MCF 10A (cell line): ENCODE measurements at regions not wholly inside any gene's neighbourhood (a gene's known extent, or its start where the extent isn't known, plus 50 kb on each side); places are given as distances from the start of the nearest gene placed in this dataset.
A peak's percentile ranks its signal among the peaks of the same experiment; 100 is the strongest.

Source experiments
- BruUV-seq: library from RNA; stranded (reverse); fragments of 400-500 nt; replicated peaks from 2 replicates; lab custom pipeline; 2021; lab: Mats Ljungman, UMichigan
- CTCF ChIA-PET: fragments of 300-600 bp; sonication (Branson Sonifier 250); formaldehyde crosslinking; extraction: SDS; loops from one replicate; lab custom pipeline; 2021; ENCODE audit warnings: antibody characterized with exemption, inconsistent platforms; lab: Yijun Ruan, JAX
- POLR2A ChIA-PET: fragments of 300-600, 350-650 bp; sonication (Branson Sonifier 250); formaldehyde crosslinking; extraction: SDS; loops from one replicate; lab custom pipeline; 2020; ENCODE audit warnings: antibody characterized with exemption, inconsistent platforms; lab: Yijun Ruan, JAX
- DNase-seq: peaks from one replicate; pipeline ENCODE4 v3.0.0-alpha.2; 2018; ENCODE audit not compliant: unreplicated experiment
- H3K27ac Mint-ChIP-seq: one replicate; pipeline ENCODE4 v1.8.0; 2022; ENCODE audit warnings: mild to moderate bottlenecking, low read depth, mixed read lengths; ENCODE audit not compliant: unreplicated experiment
- H3K27me3 Mint-ChIP-seq: one replicate; pipeline ENCODE4 v1.8.0; 2022; ENCODE audit warnings: mixed read lengths; ENCODE audit not compliant: insufficient read depth, unreplicated experiment
- H3K36me3 Mint-ChIP-seq: one replicate; pipeline ENCODE4 v1.8.0; 2022; ENCODE audit warnings: mild to moderate bottlenecking, moderate library complexity, mixed read lengths; ENCODE audit not compliant: insufficient read depth, unreplicated experiment
- H3K4me1 Mint-ChIP-seq: one replicate; pipeline ENCODE4 v1.8.0; 2022; ENCODE audit warnings: mixed read lengths; ENCODE audit not compliant: insufficient read depth, unreplicated experiment
- H3K4me3 Mint-ChIP-seq: one replicate; pipeline ENCODE4 v1.8.0; 2022; ENCODE audit warnings: mild to moderate bottlenecking, moderate library complexity, mixed read lengths; ENCODE audit not compliant: unreplicated experiment
- H3K9me3 Mint-ChIP-seq: one replicate; pipeline ENCODE4 v1.8.0; 2022; ENCODE audit warnings: mixed read lengths; ENCODE audit not compliant: unreplicated experiment
- intact Hi-C: fragments of 100-400 bp; cut with micrococcal nuclease; formaldehyde crosslinking; loops from 2 replicates; pipeline ENCODE4 v1.14.1; 2022
- TF ChIP-seq, protein P1 (sequence below): fragments of 200-600 bp; IDR thresholded peaks from one replicate; pipeline ENCODE4 v1.8.0; 2022; ENCODE audit warnings: antibody characterized with exemption, mild to moderate bottlenecking; ENCODE audit not compliant: unreplicated experiment

- no peaks in the 10 kb centered on the region for H3K4me1 Mint-ChIP-seq
- TF ChIP-seq, protein P1, sequence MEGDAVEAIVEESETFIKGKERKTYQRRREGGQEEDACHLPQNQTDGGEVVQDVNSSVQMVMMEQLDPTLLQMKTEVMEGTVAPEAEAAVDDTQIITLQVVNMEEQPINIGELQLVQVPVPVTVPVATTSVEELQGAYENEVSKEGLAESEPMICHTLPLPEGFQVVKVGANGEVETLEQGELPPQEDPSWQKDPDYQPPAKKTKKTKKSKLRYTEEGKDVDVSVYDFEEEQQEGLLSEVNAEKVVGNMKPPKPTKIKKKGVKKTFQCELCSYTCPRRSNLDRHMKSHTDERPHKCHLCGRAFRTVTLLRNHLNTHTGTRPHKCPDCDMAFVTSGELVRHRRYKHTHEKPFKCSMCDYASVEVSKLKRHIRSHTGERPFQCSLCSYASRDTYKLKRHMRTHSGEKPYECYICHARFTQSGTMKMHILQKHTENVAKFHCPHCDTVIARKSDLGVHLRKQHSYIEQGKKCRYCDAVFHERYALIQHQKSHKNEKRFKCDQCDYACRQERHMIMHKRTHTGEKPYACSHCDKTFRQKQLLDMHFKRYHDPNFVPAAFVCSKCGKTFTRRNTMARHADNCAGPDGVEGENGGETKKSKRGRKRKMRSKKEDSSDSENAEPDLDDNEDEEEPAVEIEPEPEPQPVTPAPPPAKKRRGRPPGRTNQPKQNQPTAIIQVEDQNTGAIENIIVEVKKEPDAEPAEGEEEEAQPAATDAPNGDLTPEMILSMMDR: no peak
- intact Hi-C loops: no loop called here
- no TSS peak for BruUV-seq
- DNase-seq: no peak
- no peaks in the 10 kb centered on the region for H3K36me3 Mint-ChIP-seq
- no peak overlapping the region for H3K4me3 Mint-ChIP-seq
- POLR2A ChIA-PET: no interaction called here
- no peak overlapping the region for H3K27ac Mint-ChIP-seq
- peaks cover 23% of the 10 kb centered on the region for H3K9me3 Mint-ChIP-seq
- CTCF ChIA-PET: interaction anchor here (0.6 kb wide), 1 partner anchor 890 kb away, joined by 3 read pairs; no protein-coding TSS in a partner anchor
- H3K27me3 Mint-ChIP-seq: no peaks in the 10 kb centered on the region
Measured at GRCh38 chr11:71356904-71357303, 91.3 kb downstream of the DHCR7 start.

- H3K9me3 Mint-ChIP-seq: peaks cover 23% of the 10 kb centered on the region
- BruUV-seq: no TSS peak
Measured at GRCh38 chr11:71356280-71356876, 91.8 kb downstream of the DHCR7 start.

DNA sequence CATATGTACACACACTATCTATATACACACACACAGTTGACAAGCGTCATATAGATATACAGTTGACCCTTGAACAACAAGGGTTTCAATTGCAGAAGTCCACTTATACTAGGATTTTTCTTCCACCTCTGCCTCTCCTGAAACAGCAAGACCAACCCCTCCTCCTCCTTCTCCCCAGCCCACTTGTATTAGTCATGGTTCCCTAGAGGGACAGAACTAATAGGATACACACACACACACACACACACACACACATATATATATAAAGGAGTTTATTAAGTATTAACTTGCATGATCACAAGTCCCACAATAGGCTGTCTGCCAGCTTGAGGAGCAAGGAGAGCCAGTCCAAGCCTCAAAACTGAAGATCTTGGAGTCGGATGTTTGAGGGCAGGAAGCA is 92.9 kb downstream of the DHCR7 start:
- BruUV-seq: no TSS peak
- Mint-ChIP-seq H3K27me3 (no peaks in the 10 kb centered on the region), H3K27ac (no peak overlapping the region), H3K4me3 (no peak overlapping the region), H3K9me3 (peaks cover 23% of the 10 kb centered on the region), H3K4me1 (no peaks in the 10 kb centered on the region), H3K36me3 (no peaks in the 10 kb centered on the region)
- intact Hi-C loops: no loop called here
- DNase-seq: peak; percentile 5
- TF ChIP-seq, protein P1: no peak
- ChIA-PET CTCF (interaction anchor here (0.7 kb wide), 1 partner anchor 691 kb away, joined by 3 read pairs; no protein-coding TSS in a partner anchor), POLR2A (no interaction called here)

More at GRCh38 chr11:71356280-71356876, 91.8 kb downstream of the DHCR7 start:
- no peaks in the 10 kb centered on the region for H3K36me3 Mint-ChIP-seq
- H3K27ac Mint-ChIP-seq: no peak overlapping the region
- POLR2A ChIA-PET: no interaction called here
- no peaks in the 10 kb centered on the region for H3K4me1 Mint-ChIP-seq
- TF ChIP-seq, protein P1: no peak
- no peaks in the 10 kb centered on the region for H3K27me3 Mint-ChIP-seq
- no peak for DNase-seq
- H3K4me3 Mint-ChIP-seq: no peak overlapping the region
- intact Hi-C loops: no loop called here
- CTCF ChIA-PET: interaction anchor here (0.6 kb wide), 1 partner anchor 890 kb away, joined by 3 read pairs; no protein-coding TSS in a partner anchor

DNA sequence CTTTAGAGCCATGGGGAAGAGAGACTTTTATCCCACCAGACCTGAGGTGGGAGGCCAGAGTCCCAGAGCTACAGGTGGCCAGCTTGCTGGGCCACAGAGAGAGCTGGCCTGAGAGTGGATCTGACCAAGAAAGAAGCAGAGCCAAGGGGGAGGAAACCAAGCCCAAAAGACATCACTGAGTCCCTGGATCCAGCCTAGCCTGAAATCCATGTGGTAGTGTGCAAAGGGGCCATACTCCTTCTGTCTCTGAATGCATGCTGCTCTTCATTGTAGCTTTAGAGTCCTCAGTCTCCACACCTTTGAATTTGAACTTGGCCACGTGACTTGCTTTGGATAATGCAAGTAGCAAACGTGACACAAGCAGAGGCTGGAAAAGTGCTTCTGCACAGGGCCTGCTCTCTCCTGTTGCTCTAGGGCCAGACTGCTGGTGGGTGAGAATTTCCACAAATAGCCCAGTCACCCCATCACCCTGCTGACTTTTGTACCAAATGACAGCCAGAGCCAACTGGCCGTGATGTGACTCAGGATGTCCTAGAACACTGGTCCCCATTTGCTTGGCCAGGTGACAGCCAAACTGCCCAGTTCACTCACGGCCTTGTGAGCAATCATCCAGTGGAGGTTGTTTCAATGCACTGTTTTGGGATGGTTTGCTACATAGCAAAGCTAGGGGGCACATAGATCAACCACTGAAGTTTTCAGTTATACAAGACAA is 93.6 kb downstream of the DHCR7 start:
- Mint-ChIP-seq H3K9me3 (peaks cover 22% of the 10 kb centered on the region), H3K4me1 (no peaks in the 10 kb centered on the region), H3K4me3 (no peak overlapping the region), H3K27me3 (no peaks in the 10 kb centered on the region), H3K36me3 (no peaks in the 10 kb centered on the region), H3K27ac (no peak overlapping the region)
- TF ChIP-seq, protein P1: no peak
- ChIA-PET POLR2A (interaction anchor here (0.6 kb wide), 1 partner anchor 12 kb away, joined by 3 read pairs; no protein-coding TSS in a partner anchor), CTCF (interaction anchor here (0.6 to 0.7 kb wide), 2 partner anchors 268 to 690 kb away, joined by 3 read pairs; no protein-coding TSS in a partner anchor)
- intact Hi-C loops: no loop called here
- no TSS peak for BruUV-seq
- no peak for DNase-seq
